B cell (primary cell): ENCODE measurements at regions not wholly inside any gene's neighbourhood (a gene's known extent, or its start where the extent isn't known, plus 50 kb on each side); places are given as distances from the start of the nearest gene placed in this dataset.

Experiments
- CTCF ChIP-seq: fragments of 200-600 bp; IDR thresholded peaks from one replicate; pipeline ENCODE4 v1.8.0; 2022; ENCODE audit warnings: antibody characterized with exemption, mild to moderate bottlenecking
- EZH2 ChIP-seq: IDR thresholded peaks from 2 replicates; pipeline ENCODE4 v1.6.1; 2012; ENCODE audit warnings: borderline replicate concordance, low read depth, mild to moderate bottlenecking, moderate library complexity, low read length; ENCODE audit not compliant: insufficient read depth, poor library complexity, severe bottlenecking

- no peak for TF ChIP-seq CTCF
- TF ChIP-seq EZH2 = no peak
These were observed 174.0 kb upstream of the NT5C1B start for GRCh38 chr2:18763338-18763737.
